Activated B cell treated with CpG ODN at 0.5 μM for 24 hours (primary cell): ENCODE measurements at regions not wholly inside any gene's neighbourhood (a gene's known extent, or its start where the extent isn't known, plus 50 kb on each side); places are given as distances from the start of the nearest gene placed in this dataset.

Experiments
- ATAC-seq: fragments of 200-7000 bp; cut with Tn5 transposase; one replicate; pipeline ENCODE4 v1.10.0; 2021; ENCODE audit warnings: low read depth, mild to moderate bottlenecking, moderate library complexity
- CTCF ChIA-PET: fragments of 350-600 bp; sonication (Branson Sonifier 250); formaldehyde crosslinking; loops from one replicate; lab custom pipeline; 2021; ENCODE audit warnings: antibody characterized with exemption; lab: Charles Lee
- POLR2A ChIA-PET: fragments of 350-600 bp; sonication (Branson Sonifier 250); formaldehyde crosslinking; loops from one replicate; lab custom pipeline; 2021; ENCODE audit warnings: antibody characterized with exemption; lab: Charles Lee
- DNase-seq: peaks from one replicate; pipeline ENCODE4 v3.0.0; 2022
- H3K27ac Mint-ChIP-seq: one replicate; pipeline ENCODE4 v1.8.0; 2020; ENCODE audit warnings: mixed read lengths
- H3K27me3 Mint-ChIP-seq: one replicate; pipeline ENCODE4 v1.8.0; 2021; ENCODE audit warnings: mixed read lengths
- H3K36me3 Mint-ChIP-seq: one replicate; pipeline ENCODE4 v1.8.0; 2021; ENCODE audit warnings: low read depth, mixed read lengths
- H3K4me1 Mint-ChIP-seq: one replicate; pipeline ENCODE4 v1.8.0; 2021; ENCODE audit warnings: mixed read lengths
- H3K4me3 Mint-ChIP-seq: one replicate; pipeline ENCODE4 v1.8.0; 2020; ENCODE audit warnings: mild to moderate bottlenecking, mixed read lengths
- H3K9me3 Mint-ChIP-seq: one replicate; pipeline ENCODE4 v1.8.0; 2020; ENCODE audit warnings: mixed read lengths
- CTCF ChIP-seq: fragments of 200-600 bp; IDR thresholded peaks from one replicate; pipeline ENCODE4 v1.8.0; 2022; ENCODE audit warnings: antibody characterized with exemption, mild to moderate bottlenecking
- intact Hi-C: fragments of 100-400 bp; cut with micrococcal nuclease; formaldehyde crosslinking; loops from one replicate; pipeline ENCODE4 v1.15.1; 2024

- H3K36me3 Mint-ChIP-seq, result no peaks in the 10 kb centered on the region
- H3K4me1 Mint-ChIP-seq, result no peaks in the 10 kb centered on the region
- intact Hi-C loops, result no loop called here
- no peak overlapping the region for H3K4me3 Mint-ChIP-seq
- no peak for DNase-seq
- ATAC-seq, result no peak
- H3K27me3 Mint-ChIP-seq, result no peaks in the 10 kb centered on the region
- TF ChIP-seq CTCF, result no peak
- no peaks in the 10 kb centered on the region for H3K9me3 Mint-ChIP-seq
- H3K27ac Mint-ChIP-seq, result no peak overlapping the region
- POLR2A ChIA-PET, result no interaction called here
- CTCF ChIA-PET, result no interaction called here
These were observed 470.5 kb upstream of the ONECUT1 start for GRCh38 chr15:53260647-53261046.

- no peaks in the 10 kb centered on the region for H3K4me1 Mint-ChIP-seq
- DNase-seq (no peak), ATAC-seq (no peak)
- ChIA-PET CTCF (interaction anchor here (0.7 kb wide), 1 partner anchor 479 kb away, joined by 3 read pairs; no protein-coding TSS in a partner anchor), POLR2A (no interaction called here)
- H3K36me3 Mint-ChIP-seq, result no peaks in the 10 kb centered on the region
- no peaks in the 10 kb centered on the region for H3K27me3 Mint-ChIP-seq
- intact Hi-C loops, result no loop called here
- H3K9me3 Mint-ChIP-seq, result no peaks in the 10 kb centered on the region
- no peak overlapping the region for H3K4me3 Mint-ChIP-seq
- H3K27ac Mint-ChIP-seq, result no peak overlapping the region
- TF ChIP-seq CTCF, result no peak
These were observed 466.3 kb upstream of the ONECUT1 start for GRCh38 chr15:53256457-53256856.

GRCh38 chr15:53256043-53256442 is 465.9 kb upstream of the ONECUT1 start:
- no peaks in the 10 kb centered on the region for H3K9me3 Mint-ChIP-seq
- no peak overlapping the region for H3K27ac Mint-ChIP-seq
- intact Hi-C loops, result no loop called here
- no peak for TF ChIP-seq CTCF
- no peaks in the 10 kb centered on the region for H3K36me3 Mint-ChIP-seq
- no peaks in the 10 kb centered on the region for H3K27me3 Mint-ChIP-seq
- no peaks in the 10 kb centered on the region for H3K4me1 Mint-ChIP-seq
- ATAC-seq (no peak), DNase-seq (no peak)
- ChIA-PET CTCF (no interaction called here), POLR2A (no interaction called here)
- no peak overlapping the region for H3K4me3 Mint-ChIP-seq

DNA sequence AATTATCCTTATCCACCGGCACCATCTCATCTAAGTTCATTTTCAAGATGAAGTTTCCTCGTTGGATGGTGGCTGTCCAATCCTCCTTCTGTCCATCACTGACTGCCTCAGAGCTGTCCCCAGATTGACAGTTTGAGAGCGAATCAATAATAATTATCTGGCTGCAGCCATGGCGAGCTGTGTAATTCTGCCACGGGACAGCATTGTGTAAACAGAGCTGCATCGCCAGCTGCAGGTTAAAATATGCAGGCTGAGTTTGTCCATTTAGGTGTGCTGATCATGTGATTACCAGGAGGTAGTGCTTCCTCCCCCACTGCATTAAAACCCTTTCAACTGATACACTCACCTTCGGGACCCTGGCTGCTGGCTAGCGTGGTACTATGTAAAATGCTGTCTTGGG is 461.9 kb upstream of the ONECUT1 start:
- ChIA-PET CTCF (no interaction called here), POLR2A (no interaction called here)
- Mint-ChIP-seq H3K36me3 (no peaks in the 10 kb centered on the region), H3K4me1 (no peaks in the 10 kb centered on the region), H3K27me3 (no peaks in the 10 kb centered on the region), H3K9me3 (no peaks in the 10 kb centered on the region), H3K27ac (no peak overlapping the region), H3K4me3 (no peak overlapping the region)
- intact Hi-C loops, result no loop called here
- ATAC-seq (no peak), DNase-seq (no peak)
- TF ChIP-seq CTCF, result no peak

- Mint-ChIP-seq H3K36me3 (no peaks in the 10 kb centered on the region), H3K27me3 (no peaks in the 10 kb centered on the region), H3K9me3 (no peaks in the 10 kb centered on the region), H3K27ac (no peak overlapping the region), H3K4me1 (no peaks in the 10 kb centered on the region), H3K4me3 (no peak overlapping the region)
- TF ChIP-seq CTCF, result no peak
- ChIA-PET CTCF (no interaction called here), POLR2A (no interaction called here)
- ATAC-seq, result no peak
- intact Hi-C loops, result no loop called here
- no peak for DNase-seq
These were observed 461.4 kb upstream of the ONECUT1 start for GRCh38 chr15:53251523-53251922.
